ENCODE measurements at regions not wholly inside any gene's neighbourhood (a gene's known extent, or its start where the extent isn't known, plus 50 kb on each side); places are given as distances from the start of the nearest gene placed in this dataset.

DNA sequence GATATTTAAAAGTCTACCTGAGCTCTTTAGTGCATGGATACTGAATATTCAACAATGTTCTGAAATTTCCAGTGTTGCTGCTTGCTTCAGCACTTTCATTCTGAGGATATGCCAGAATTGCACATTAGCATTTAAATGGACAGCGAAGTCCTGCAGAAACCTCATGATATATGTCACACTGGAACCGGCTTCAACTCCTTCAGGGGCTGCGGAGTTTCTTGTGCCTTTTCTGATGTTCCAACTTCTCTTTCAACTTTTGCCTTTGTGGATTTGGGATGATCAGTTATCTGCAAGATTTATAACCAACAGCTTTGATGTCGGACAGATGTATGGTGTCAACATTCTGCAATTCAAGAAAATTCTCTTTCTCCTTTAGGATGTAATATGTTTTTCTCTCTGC, 142.5 kb upstream of the LMNTD1 start:
- no peak overlapping the region for H3K9ac ChIP-seq (ENCODE audit: low read length)
- intact Hi-C loops (cut with micrococcal nuclease), result no loop called here
- ATAC-seq, result no peak
- H3K4me3 ChIP-seq (ENCODE audit: low read length), result no peak overlapping the region
- no TSS peak for BruUV-seq (replicated peaks)
- H3K79me2 ChIP-seq (ENCODE audit: low read length), result no peaks in the 10 kb centered on the region
- H3K4me2 ChIP-seq (ENCODE audit: low read length), result no peak overlapping the region
- no peaks in the 10 kb centered on the region for H3K27me3 ChIP-seq (ENCODE audit: low read length)
- no peaks in the 10 kb centered on the region for H4K20me1 ChIP-seq (ENCODE audit: low read length)
- H3K9me2 ChIP-seq (replicated peaks; ENCODE audit: low read length), result no peaks in the 10 kb centered on the region
- H3K9me3 ChIP-seq (ENCODE audit: low read length), result no peaks in the 10 kb centered on the region
- H3K36me3 ChIP-seq (ENCODE audit: low read depth, low read length), result no peaks in the 10 kb centered on the region
- no peak for DNase-seq
- no peak overlapping the region for H3K27ac ChIP-seq (ENCODE audit: low read length)
- H3F3A ChIP-seq (ENCODE audit: low read length, unreplicated experiment), result no peaks in the 10 kb centered on the region
- ChIA-PET POLR2A (ENCODE audit: unreplicated experiment) (no interaction called here), CTCF (no interaction called here)
- no peak overlapping the region for H2AFZ ChIP-seq (ENCODE audit: low read length)
- TF ChIP-seq, protein P1, sequence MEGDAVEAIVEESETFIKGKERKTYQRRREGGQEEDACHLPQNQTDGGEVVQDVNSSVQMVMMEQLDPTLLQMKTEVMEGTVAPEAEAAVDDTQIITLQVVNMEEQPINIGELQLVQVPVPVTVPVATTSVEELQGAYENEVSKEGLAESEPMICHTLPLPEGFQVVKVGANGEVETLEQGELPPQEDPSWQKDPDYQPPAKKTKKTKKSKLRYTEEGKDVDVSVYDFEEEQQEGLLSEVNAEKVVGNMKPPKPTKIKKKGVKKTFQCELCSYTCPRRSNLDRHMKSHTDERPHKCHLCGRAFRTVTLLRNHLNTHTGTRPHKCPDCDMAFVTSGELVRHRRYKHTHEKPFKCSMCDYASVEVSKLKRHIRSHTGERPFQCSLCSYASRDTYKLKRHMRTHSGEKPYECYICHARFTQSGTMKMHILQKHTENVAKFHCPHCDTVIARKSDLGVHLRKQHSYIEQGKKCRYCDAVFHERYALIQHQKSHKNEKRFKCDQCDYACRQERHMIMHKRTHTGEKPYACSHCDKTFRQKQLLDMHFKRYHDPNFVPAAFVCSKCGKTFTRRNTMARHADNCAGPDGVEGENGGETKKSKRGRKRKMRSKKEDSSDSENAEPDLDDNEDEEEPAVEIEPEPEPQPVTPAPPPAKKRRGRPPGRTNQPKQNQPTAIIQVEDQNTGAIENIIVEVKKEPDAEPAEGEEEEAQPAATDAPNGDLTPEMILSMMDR (conservative IDR thresholded peaks at IDR 0.05; ENCODE audit: low read depth, low read length), result no peak
- TF ChIP-seq EZH2 (IDR thresholded peaks at IDR 0.05; ENCODE audit: low read length, unreplicated experiment), result no peak
- TF ChIP-seq EZH2phosphoT487 (IDR thresholded peaks at IDR 0.05; ENCODE audit: borderline replicate concordance, low read length), result no peak
- peaks cover 20% of the 10 kb centered on the region; the same call in 1 of the 2 replicates for H3K4me1 ChIP-seq (ENCODE audit: insufficient read depth, low read length)

DNA sequence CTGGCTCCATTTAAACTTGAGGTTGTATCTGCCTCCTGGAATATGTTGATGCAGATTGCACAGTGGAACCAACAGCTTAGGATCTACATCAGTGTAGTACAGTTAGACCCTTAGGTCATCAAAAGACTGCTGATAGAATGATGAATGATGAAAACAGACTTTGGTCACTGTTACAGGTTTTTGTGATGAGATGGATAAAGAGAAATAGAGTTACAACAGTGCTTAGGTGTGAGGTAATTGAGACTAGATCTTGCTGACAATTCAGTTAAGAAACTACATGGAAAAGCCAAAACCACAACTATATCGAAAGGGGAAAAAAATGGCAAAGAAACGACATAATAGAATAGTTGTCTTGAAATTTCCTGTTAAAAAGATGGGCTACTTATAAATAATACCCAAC, 145.7 kb upstream of the LMNTD1 start:
- BruUV-seq (replicated peaks), result no TSS peak
- H2AFZ ChIP-seq (ENCODE audit: low read length), result no peak overlapping the region
- H3K27me3 ChIP-seq (ENCODE audit: low read length), result no peaks in the 10 kb centered on the region
- ATAC-seq (no peak), DNase-seq (no peak)
- no peaks in the 10 kb centered on the region for H3K36me3 ChIP-seq (ENCODE audit: low read depth, low read length)
- H3K79me2 ChIP-seq (ENCODE audit: low read length), result no peaks in the 10 kb centered on the region
- H3K27ac ChIP-seq (ENCODE audit: low read length), result no peak overlapping the region
- H3K9me3 ChIP-seq (ENCODE audit: low read length), result no peaks in the 10 kb centered on the region
- ChIA-PET POLR2A (ENCODE audit: unreplicated experiment) (no interaction called here), CTCF (no interaction called here)
- peaks cover 22% of the 10 kb centered on the region for H3K4me1 ChIP-seq (ENCODE audit: insufficient read depth, low read length)
- no peaks in the 10 kb centered on the region for H4K20me1 ChIP-seq (ENCODE audit: low read length)
- no peak overlapping the region for H3K4me3 ChIP-seq (ENCODE audit: low read length)
- H3K4me2 ChIP-seq (ENCODE audit: low read length), result no peak overlapping the region
- TF ChIP-seq EZH2 (IDR thresholded peaks at IDR 0.05; ENCODE audit: low read length, unreplicated experiment) (no peak), EZH2phosphoT487 (IDR thresholded peaks at IDR 0.05; ENCODE audit: borderline replicate concordance, low read length) (no peak)
- TF ChIP-seq, protein P1 (conservative IDR thresholded peaks at IDR 0.05; ENCODE audit: low read depth, low read length), result no peak
- H3K9me2 ChIP-seq (replicated peaks; ENCODE audit: low read length), result no peaks in the 10 kb centered on the region
- H3F3A ChIP-seq (ENCODE audit: low read length, unreplicated experiment), result no peaks in the 10 kb centered on the region
- intact Hi-C loops (cut with micrococcal nuclease), result no loop called here
- H3K9ac ChIP-seq (ENCODE audit: low read length), result no peak overlapping the region

DNA sequence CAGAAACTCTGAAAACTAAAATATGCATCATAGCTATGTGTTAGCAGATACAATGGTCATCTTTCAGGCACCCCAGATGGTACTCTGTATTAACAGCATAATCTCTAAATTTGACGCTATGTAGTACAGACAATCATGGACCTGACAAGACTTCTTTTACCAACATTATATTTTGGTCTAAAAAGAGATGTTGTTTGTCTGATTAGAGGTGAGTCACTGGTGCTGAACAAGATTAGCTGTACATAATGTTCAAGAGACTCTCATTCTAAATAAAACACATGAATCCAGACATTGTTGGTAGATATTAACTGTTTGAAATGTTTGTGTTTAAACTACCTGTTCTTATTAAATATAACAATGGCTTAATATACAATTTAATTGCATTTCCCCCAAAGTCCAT, 146.4 kb upstream of the LMNTD1 start:
- H3K4me2 ChIP-seq (ENCODE audit: low read length), result no peak overlapping the region
- H4K20me1 ChIP-seq (ENCODE audit: low read length), result no peaks in the 10 kb centered on the region
- no peak overlapping the region for H3K4me3 ChIP-seq (ENCODE audit: low read length)
- H3K9me2 ChIP-seq (replicated peaks; ENCODE audit: low read length), result no peaks in the 10 kb centered on the region
- CTCF ChIA-PET, result no interaction called here
- no peak for TF ChIP-seq EZH2 (IDR thresholded peaks at IDR 0.05; ENCODE audit: low read length, unreplicated experiment)
- no peak for TF ChIP-seq EZH2phosphoT487 (IDR thresholded peaks at IDR 0.05; ENCODE audit: borderline replicate concordance, low read length)
- TF ChIP-seq, protein P1 (conservative IDR thresholded peaks at IDR 0.05; ENCODE audit: low read depth, low read length), result no peak
- H3K79me2 ChIP-seq (ENCODE audit: low read length), result no peaks in the 10 kb centered on the region
- no peaks in the 10 kb centered on the region for H3F3A ChIP-seq (ENCODE audit: low read length, unreplicated experiment)
- intact Hi-C loops (cut with micrococcal nuclease), result no loop called here
- no peaks in the 10 kb centered on the region for H3K27me3 ChIP-seq (ENCODE audit: low read length)
- H3K27ac ChIP-seq (ENCODE audit: low read length), result no peak overlapping the region
- no peak overlapping the region for H3K9ac ChIP-seq (ENCODE audit: low read length)
- ATAC-seq (peak; percentile 48), DNase-seq (no peak)
- no peaks in the 10 kb centered on the region for H3K9me3 ChIP-seq (ENCODE audit: low read length)
- H3K4me1 ChIP-seq (ENCODE audit: insufficient read depth, low read length), result peaks cover 15% of the 10 kb centered on the region
- H2AFZ ChIP-seq (ENCODE audit: low read length), result no peak overlapping the region
- POLR2A ChIA-PET (ENCODE audit: unreplicated experiment), result no interaction called here
- no TSS peak for BruUV-seq (replicated peaks)
- no peaks in the 10 kb centered on the region for H3K36me3 ChIP-seq (ENCODE audit: low read depth, low read length)
